IPS-NIHi11 (cell line): ENCODE measurements at regions not wholly inside any gene's neighbourhood (a gene's known extent, or its start where the extent isn't known, plus 50 kb on each side); places are given as distances from the start of the nearest gene placed in this dataset.

ENCODE experiments used
- DNase-seq: peaks from one replicate; pipeline ENCODE4 v3.0.0; 2012; ENCODE audit warnings: mixed read lengths, low spot score

DNA sequence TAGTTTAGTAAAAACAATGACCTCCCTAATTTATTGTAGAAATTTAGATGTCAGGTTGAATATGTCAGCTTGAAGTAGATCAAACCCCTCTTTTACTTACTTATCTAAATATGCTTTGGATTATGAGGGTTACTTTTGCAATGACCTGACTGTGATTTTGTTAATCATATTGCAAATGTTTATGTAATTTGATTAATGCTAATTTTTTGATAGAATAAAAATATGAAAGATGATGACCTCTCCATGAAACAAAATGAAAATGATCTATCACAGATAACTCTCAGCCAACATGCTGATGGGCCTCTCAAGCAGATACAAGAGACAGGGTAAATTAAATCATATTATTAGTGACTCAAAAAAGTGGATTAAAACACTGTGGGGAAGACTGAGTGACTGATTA, 131.0 kb downstream of the CEP57L1 start:
- no peak for DNase-seq

DNA sequence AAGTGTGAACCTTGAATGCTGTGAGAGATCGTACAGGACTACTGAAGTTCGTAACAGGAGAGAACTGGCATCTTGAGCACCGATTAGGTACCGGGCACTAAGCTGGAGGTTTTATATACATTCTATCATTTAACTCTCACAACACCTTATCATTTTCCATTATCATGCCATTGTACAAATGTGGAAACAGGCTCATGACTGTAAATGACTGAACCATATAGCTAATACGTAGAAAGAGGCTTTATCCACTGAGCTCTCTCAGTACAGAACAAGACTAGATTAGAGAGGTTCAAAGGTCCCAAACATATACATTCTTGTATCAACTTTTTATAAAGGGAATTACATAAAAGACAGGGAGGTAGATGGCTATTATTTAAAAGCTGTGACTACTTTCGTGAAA, 130.6 kb downstream of the CEP57L1 start:
- DNase-seq, result no peak

GRCh38 chr6:109224994-109225393, 129.7 kb downstream of the CEP57L1 start:
- no peak for DNase-seq

- no peak for DNase-seq
Observed at GRCh38 chr6:109224107-109224875, 129.0 kb downstream of the CEP57L1 start.

DNA sequence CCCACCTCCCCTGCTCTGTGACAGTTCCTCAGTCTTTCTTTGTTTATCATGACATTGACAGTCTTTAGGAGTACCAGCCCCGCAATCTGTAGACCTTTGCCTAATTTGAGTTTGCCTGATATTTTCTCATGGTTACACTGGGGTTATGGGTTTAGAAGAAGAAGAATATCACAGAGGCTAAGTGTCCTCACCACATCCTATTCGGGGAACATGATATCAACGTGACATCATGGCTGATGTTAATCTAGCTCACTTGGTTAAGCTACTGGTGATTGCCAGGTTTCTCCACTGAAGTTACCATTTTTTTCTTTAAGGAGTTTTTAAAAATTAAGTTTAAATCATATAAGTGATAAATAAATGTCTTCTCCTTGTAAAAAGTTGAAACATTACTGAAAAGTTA, 127.5 kb downstream of the CEP57L1 start:
- no peak for DNase-seq

DNA sequence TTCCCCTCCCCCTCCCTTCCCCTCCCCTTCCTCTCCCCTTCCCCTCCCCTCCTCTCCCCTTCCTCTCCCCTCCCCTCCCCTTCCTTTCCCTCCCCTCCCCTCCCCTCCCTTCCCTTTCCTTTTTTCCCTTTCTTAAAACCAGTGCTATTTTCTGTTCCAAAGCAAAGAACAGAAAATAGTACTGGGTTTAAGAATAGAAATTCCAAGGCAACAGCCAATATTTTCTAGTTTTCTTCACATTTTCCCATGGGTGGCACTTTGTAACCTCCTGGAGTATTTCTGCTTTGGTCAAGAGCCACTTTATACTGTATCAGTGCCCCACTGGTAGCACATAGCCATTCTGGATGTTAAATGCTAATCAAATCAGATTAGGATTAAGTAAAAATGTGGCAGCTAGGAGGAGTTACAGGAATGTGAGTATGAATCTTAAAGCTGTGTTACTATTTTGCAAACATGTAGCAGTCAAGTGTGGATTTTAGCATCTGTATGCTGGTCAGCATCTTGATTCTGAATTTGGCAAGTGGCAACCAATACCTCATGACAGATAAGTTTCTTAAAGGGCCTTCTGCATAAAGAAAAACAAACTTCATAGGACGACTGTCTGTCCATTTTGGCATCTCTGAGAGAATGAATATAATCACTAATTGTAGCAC, 126.4 kb downstream of the CEP57L1 start:
- no peak for DNase-seq
